HG03135 (cell line): ENCODE measurements at regions not wholly inside any gene's neighbourhood (a gene's known extent, or its start where the extent isn't known, plus 50 kb on each side); places are given as distances from the start of the nearest gene placed in this dataset.
A peak's percentile ranks its signal among the peaks of the same experiment; 100 is the strongest.

Experiments
- ATAC-seq: cut with Tn5 transposase; IDR thresholded peaks from one replicate; pipeline ENCODE4 v1.9.1; 2021; ENCODE audit warnings: mild to moderate bottlenecking, moderate library complexity; ENCODE audit not compliant: unreplicated experiment

DNA sequence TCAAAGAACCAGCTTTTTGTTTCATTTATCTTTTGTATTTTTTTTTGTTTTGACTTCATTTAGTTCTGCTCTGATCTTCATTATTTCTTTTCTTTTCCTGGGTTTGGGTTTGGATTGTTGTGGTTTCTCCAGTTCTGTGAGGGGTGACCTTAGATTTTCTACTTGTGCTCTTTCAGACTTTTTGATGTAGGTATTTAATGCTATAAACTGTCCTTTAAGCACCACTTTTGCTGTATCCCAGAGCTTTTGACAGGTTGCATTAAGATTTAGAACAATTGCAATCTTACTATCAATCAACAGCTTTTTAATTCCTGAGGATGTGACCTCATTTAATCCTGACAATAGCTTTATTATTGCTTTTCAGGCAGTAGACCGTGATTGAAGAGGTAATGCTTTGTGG lies 94.3 kb downstream of the ZNF280B start:
- ATAC-seq: no peak

DNA sequence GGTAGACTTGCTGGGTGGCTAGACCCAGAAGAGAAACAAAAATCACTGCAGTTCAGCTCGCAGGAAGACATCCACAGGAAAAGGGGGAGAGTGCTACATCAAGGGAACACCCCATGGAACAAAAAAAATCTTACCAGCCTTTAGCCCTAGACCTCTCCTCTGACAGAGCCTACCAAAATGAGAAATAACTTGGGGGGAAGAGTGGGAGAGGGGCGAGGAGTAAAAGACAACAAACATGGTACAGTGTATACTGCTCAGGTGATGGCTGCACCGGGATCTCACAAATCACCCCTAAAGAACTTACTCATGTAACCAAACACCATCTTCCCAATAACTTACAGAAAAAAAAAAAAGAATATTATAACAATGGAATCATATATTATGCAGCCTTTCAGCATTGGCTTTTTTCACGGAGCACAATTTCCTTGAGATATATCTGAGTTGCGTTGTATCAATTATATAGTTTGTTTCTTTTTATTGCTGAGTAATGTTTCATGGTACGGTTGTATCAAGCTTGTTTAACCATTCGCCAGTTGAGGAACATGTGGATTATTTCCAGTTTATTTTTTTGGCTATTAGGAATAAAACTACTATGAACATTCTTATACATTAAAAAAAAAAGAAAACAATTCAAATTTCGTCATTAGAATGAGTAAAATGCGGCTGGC lies 90.9 kb downstream of the ZNF280B start:
- no peak for ATAC-seq

DNA sequence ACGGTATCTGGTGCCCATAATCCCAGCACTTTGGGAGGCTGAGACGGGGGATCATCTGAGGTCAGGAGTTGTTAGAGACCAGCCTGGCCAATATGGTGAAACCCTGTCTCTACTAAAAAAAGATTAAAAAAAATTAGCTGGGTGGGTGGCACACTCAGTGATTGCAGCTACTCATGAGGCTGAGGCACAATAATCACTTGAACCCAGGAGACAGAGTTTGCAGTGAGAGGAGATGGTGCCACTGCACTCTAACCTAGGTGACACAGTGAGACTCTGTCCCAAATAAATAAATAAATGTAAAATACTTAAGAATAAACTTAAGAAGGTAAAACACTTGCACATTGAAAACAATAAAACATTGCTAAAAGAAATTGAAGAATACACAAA lies 90.4 kb downstream of the ZNF280B start:
- ATAC-seq: no peak

DNA sequence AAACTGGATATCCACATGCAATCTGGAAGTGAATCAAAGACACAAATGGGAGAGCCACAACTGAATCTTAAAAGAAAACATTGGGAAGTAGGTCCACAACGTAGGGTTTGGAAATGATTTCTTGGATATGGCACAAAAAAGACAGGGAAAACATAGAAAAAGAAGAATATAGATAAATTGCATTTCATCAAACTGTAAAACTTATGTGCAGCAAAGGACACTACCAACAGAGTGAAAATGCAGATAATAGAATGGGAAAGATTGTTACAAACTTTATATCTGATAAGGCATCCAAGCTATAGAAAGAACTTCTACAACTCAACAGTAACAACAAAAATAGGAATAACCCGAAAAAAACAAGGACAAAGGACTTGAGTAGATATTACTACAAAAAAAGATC lies 89.6 kb downstream of the ZNF280B start:
- no peak for ATAC-seq

DNA sequence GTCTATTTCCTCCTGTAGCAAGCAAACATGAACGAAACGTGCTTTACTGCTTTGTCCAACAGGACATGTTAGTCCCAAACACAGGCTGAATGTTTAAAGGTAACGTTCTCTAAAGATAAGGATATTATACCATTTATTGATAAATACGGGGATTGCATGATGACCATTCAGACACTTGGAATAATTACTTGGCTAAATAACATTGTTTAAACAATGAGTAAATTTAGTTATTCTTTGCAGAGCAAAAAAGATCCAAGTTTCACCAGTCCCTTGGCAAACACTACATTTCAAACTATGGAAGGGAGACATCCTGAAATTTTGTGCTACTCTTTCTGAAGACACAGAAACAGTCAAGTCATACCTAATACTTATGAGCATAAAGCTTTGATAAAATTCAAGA lies 88.0 kb downstream of the ZNF280B start:
- no peak for ATAC-seq

DNA sequence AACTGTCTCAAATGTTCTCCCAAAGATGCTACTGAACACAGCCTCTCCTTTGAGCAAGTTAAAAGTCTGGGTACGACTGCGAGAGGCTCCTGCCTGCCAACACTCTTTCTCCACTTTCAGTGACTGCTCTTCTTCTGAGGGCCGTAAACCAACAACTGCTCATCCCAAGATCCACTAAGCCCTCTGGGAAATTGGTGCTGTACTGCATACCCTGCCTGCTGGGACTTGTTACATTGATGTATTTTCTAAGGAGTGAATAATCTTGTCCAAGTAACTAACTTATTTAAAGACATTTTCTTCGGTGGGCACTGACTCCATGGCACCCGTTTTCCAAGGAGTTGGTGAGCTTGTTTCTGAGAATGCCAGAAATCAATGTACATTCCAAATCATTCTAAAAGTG lies 87.2 kb downstream of the ZNF280B start:
- ATAC-seq: no peak

DNA sequence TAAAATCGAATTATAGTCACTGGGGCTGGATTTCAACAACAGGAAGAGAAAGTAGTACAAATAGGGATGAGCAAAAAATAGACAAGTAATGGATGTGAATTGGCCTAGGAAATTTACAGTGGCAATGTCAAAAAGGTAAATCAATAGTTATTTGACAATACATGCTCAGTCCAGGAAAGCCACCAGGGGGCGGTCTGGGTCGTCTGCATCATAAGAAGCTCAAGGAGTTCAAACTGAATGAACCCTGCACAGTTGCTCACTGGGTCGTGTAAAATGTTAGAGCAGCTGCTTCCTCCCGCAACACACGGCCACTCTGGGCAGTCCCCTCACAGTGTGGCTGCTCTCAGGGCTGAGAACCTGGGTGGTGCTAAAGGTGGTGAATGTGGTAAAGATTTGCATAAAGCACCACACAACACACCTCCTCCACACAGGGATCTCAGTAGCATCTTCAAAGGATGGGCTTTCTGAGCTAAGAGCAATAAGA lies 85.9 kb downstream of the ZNF280B start:
- peak; percentile 95 for ATAC-seq

DNA sequence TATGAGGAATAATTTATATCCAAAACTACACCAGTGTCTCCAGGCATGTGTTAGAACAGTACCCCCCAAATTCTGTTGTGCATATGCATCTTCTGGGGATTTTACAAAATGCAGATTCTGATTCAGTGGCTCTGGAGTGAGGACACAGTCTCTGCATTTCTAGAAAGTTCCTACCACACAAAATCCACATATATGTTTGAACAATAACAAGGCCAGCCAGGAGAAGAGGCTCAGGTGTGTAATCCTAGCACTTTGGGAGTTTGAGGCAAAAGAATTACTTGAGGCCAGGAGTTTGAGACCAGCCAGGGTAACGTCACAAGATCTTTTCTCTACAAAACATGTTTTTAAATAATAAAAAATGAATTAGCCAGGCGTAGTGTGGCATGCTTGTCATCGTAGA lies 84.9 kb downstream of the ZNF280B start:
- no peak for ATAC-seq

DNA sequence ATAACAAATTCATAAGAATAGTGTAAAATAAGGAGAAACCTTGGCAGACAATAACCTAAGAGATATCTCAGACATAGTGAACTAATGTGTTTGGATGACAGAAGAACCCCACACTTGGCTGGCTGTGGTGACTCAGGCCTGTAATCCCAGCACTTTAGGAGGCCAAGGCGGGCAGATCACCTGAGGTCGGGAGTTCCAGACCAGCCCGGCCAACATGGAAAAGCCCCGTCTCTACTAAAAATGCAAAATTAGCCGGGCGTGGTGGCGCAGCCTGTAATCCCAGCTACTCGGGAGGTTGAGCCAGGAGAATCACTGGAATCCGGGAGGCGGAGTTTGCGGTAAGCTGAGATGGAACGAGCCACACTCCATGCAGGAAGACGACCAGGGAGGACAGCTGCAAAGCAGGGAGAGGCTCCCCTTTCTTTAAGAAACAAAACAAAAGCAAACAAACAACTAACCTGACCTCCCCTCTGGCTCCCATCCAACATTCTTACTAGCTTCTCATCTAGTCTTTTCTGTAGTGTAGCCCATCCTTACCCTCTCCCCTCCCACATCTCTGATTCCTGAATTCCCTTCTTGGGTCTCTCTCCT lies 84.2 kb downstream of the ZNF280B start:
- no peak for ATAC-seq

DNA sequence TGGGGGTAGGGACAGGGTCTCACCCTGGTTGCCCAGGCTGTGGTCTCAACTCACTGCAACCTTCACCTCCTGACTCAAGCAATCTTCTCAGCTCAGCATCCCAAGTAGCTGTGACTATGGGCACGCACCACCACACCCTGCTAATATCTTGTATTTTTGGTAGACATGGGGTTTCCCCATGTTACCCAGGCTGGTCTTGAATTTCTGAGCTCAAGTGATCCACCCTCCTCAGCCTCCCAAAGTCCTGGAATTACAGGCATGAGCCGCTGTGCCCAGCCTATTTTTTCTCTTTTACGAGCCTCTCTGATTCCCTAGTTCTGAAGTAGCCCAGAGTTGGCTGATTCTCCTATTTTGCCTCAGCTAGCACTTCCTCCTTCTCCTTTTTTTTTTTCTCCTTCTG lies 83.6 kb downstream of the ZNF280B start:
- no peak for ATAC-seq

DNA sequence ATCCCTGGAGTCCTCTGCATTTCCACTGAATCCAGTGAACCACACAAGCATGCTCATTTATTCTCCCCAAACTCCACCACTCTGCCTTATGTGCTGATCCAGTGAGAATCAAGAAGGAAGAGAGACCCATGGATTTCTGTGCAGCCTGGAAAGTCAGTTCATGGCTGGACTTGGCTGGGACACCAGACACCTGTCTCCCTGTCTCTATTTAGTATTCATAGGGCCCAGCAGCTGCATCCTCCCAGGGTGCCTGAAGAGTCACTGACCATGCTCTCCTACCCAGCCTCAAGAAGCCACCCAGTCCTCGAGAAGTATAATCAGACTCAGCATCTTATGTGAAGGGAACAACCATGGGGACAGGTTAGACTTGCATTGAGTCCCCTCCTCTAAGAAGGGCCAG lies 83.2 kb downstream of the ZNF280B start:
- ATAC-seq: no peak

DNA sequence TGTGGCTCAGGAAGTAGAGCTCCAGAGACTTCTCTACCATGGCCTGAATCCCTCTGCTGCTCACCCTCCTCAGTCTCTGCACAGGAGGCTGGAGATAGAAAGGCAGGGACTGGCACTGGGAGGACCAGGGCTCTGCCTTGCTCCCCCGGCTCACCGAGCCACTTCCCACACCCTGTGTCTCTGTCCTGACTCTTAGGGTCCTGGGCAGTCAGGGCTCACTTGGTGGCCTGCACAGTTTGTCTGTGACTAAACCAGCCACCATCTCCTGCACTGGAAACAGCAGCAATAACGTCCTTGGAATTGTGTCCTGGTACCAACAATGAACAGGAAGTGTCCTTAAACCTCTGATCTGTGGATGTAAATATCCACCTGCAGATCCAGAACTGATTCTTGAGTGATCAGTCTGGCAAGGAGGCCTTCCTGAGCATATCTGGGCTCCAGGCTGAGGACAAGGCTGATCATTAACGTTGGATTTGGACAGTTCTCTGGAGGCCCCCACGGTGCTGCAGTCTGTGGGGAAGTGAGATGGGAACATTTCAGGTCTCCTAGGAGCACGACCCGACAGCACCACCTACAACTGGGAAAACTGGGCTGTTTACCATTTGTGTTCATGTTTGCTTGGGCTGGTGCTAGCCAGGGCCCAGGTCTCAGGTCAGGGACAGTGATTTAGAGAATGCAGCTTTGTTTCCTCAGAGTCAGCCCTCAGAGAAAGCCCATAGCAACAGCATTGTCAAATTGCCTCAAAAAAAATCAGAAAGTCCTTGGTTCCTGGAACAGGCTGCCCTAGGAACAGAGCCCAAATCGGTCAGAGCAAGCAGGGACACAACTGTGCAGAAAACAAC lies 82.5 kb downstream of the ZNF280B start:
- ATAC-seq: no peak

DNA sequence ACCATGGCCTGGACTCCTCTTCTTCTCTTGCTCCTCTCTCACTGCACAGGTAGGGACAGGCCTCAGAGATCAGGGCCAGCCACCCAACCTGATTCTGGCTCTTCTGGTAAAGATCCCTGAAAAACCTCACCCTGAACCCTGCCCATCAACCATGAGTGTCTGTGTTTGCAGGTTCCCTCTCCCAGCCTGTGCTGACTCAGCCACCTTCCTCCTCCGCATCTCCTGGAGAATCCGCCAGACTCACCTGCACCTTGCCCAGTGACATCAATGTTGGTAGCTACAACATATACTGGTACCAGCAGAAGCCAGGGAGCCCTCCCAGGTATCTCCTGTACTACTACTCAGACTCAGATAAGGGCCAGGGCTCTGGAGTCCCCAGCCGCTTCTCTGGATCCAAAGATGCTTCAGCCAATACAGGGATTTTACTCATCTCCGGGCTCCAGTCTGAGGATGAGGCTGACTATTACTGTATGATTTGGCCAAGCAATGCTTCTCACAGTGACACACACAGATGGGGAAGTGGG lies 80.9 kb downstream of the ZNF280B start:
- ATAC-seq: no peak

DNA sequence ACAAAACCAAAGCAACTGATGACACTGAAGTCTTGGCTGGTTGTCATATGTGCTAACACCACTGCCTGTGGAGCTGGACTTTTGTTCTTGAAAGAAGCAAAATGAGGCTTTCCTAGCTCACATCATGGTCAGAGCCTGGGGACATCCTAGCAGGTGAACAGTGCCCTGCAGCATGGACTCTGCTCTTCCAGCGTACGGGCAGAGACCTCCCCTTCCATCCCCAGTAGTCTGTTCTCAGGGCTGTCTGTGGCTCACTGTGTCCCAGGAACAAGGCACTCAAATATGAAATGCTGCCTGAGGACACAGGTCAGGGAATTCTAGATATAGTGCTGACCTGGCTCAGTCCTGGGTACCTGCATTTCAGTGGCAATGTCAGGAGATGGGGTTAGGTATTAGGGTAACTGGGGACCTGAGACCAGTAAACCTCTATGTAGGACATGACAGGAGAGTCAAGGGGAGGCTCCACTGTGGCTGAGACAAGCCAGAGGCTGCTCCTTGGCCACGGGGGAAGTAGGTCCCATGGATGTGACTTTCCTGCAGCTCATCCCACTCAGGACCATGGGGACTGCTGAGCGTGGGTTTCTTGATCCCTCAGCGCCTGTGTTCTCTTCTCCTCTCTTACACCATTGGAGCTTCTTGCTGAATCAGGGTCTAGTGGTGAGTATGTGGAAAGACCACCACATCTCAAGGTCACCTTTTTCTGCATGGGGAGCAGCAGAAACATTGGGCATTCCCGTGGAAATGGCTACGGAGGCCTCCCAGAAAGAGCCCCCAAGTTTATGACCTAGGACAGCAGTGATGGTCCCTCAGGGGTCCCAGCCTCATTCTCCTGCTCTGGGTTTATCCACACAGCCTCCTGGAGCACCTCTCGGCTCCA lies 80.1 kb downstream of the ZNF280B start:
- no peak for ATAC-seq

DNA sequence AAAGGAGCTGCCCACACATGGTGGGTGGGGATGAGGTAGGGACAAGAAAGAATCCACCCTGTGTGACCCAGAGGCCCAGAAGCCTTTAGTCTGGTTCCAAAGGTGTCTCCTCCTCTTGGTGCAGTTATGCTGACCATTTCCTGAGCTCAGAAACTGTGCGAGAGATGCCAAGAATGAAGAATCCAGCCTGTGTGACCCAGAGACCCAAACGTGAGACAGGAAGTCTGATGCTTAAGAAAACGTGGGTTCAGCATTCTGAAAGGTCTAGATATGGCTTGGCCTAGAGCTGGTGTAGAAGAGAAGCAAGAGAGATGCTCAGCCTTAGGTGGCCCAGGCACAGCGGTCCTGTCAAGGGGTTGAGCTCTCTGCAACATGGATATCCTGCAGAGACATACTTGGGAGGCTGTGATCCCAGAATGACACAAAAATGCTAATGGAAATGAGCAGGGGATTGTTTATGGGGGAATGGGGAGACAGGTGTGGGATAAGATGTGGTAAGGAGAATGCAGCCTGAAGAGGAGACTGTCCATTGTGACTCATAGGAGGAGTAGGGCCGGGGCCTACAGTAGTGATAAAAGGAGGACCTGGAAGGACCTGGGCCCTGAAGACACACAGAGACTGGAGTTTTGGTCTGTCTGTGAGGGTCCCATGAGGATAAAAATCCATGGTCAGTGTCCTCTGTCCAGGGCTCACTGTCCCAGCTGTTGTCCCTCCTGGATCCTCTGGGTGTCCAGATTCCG lies 79.0 kb downstream of the ZNF280B start:
- ATAC-seq: no peak

DNA sequence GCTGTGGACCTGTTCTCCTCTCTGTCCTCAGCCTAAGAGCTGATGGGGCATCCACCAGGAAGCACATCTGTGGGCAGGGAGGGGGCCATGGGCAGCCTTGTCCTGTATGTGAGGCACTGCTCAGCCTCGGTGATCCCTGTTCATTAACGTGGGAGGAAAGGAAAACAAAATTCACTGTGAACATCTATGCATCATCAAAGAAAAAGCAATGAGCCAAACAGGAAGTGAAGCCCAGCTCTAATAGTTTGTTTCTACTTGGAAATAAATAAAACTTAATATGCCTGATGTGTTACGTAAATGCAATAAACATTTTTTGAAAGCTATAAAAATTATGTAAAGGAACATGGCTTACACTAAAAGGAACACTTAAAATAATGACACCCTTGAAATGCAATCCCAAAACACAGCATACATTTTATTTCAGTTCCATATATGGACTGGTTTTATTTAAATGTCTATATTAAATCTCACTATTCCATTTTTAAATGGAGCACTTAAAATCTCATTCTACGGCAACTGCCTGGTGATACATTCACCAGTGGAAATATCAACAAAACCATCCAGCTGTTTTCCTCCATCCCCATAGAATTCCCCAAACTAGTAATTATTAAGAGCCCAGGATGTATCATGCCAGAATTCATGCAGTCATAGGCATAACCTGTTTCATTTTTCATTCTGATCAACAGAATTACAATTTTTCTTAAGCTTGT lies 78.3 kb downstream of the ZNF280B start:
- ATAC-seq: no peak

DNA sequence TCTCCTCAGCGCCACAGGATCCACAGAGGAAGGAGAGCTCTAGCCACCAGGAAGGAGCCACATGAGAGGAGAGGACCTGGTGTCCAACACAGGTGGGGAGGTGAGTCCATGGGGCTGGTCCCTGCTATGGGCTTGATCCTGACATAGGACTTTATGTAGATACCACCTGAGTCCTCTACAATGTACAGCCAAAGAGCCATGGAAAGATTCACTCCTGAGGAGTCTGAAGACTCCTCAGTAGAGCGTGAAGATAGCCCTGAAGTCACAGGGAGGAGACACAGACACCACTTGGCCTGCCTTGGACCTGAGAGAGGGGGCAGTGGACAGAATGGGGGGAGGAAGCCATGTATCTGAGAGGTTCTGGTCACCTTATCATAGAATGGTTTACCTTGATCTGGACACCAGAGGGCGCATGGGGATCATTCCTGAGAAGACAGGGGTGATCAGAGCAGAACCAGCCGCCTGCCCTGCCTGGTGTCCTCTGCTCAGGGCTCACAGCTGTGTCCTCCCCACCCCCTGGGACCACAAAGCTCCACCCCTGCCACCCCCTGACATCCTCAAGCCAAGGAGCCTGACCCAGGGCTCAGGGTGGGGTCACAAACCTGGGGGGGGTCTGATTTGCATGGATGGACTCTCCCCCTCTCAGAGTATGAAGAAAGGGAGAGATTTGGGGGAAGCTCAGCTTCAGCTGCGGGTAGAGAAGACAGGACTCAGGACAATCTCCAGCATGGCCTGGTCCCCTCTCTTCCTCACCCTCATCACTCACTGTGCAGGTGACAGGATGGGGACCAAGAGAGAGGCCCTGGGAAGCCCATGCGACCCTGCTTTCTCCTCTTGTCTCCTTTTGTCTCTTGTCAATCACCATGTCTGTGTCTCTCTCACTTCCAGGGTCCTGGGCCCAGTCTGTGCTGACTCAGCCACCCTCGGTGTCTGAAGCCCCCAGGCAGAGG lies 77.0 kb downstream of the ZNF280B start:
- no peak for ATAC-seq

DNA sequence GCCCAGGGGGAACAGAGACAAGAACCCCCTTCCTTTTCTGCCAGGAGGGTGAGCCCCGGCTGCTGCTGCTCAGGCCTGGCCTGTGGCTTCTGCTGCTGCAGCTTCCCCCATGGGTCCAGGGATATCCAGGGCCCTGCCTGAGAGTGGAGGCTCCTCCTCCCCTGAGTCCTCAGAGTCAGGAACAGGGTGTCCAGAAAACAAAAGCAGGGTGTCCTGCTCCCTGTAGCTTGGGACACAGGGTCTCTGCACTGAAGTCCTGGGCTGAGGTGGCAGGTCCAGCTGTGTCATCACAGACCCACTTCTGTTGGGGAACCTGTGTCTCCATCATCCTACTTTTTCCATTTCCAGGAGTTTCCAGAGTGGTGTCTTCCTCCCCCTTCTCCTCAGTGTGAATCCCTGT lies 76.1 kb downstream of the ZNF280B start:
- ATAC-seq: no peak
